RWPE2 (cell line): ENCODE measurements at regions not wholly inside any gene's neighbourhood (a gene's known extent, or its start where the extent isn't known, plus 50 kb on each side); places are given as distances from the start of the nearest gene placed in this dataset.

ENCODE experiments used
- ATAC-seq: fragments of 200-7000 bp; cut with Tn5 transposase; 3 replicates; pipeline ENCODE4 v1.9.1; 2021; ENCODE audit warnings: low read depth
- DNase-seq: peaks from one replicate; pipeline ENCODE4 v3.0.0-alpha.2; 2020; ENCODE audit warnings: low spot score
- H3K27ac ChIP-seq: fragments of 450-650 bp; 2 replicates; pipeline ENCODE4 v1.5.1; 2017; ENCODE audit warnings: mild to moderate bottlenecking; ENCODE audit not compliant: poor library complexity, severe bottlenecking
- H3K27me3 ChIP-seq: fragments of 250-450 bp; sonication (Bioruptor Pico); 2 replicates; pipeline ENCODE4 v1.5.1; 2021; ENCODE audit warnings: mild to moderate bottlenecking, moderate library complexity; ENCODE audit not compliant: insufficient read depth, poor library complexity, severe bottlenecking
- H3K36me3 ChIP-seq: fragments of 250-450 bp; sonication (Bioruptor Pico); 2 replicates; pipeline ENCODE4 v1.5.1; 2020; ENCODE audit warnings: low read depth, mild to moderate bottlenecking, moderate library complexity
- H3K4me1 ChIP-seq: fragments of 250-450 bp; sonication (Bioruptor Pico); 2 replicates; pipeline ENCODE4 v1.5.1; 2021; ENCODE audit warnings: mild to moderate bottlenecking, moderate library complexity; ENCODE audit not compliant: insufficient read depth, poor library complexity, severe bottlenecking
- H3K4me3 ChIP-seq: fragments of 250-450 bp; sonication (Bioruptor Pico); 2 replicates; pipeline ENCODE4 v1.5.1; 2021; ENCODE audit warnings: mild to moderate bottlenecking, moderate library complexity; ENCODE audit not compliant: severe bottlenecking
- H3K9me3 ChIP-seq: fragments of 250-450 bp; sonication (Bioruptor Pico); 2 replicates; pipeline ENCODE4 v1.5.1; 2021; ENCODE audit warnings: mild to moderate bottlenecking, moderate library complexity; ENCODE audit not compliant: severe bottlenecking
- CTCF ChIP-seq: fragments of 450-650 bp; IDR thresholded peaks from one replicate; pipeline ENCODE4 v1.5.1; 2017; ENCODE audit warnings: mild to moderate bottlenecking, moderate library complexity; ENCODE audit not compliant: poor library complexity, severe bottlenecking

- Histone ChIP-seq H3K27me3 (no peaks in the 10 kb centered on the region), H3K27ac (no peak overlapping the region), H3K4me3 (no peak overlapping the region), H3K4me1 (peaks cover 2% of the 10 kb centered on the region), H3K9me3 (no peaks in the 10 kb centered on the region), H3K36me3 (no peaks in the 10 kb centered on the region)
- ATAC-seq = no peak
- no peak for DNase-seq
- TF ChIP-seq CTCF = no peak
Measured at GRCh38 chr16:88326611-88327485, 55.9 kb upstream of the ZNF469 start.

GRCh38 chr16:88327561-88328312 is 55.0 kb upstream of the ZNF469 start:
- Histone ChIP-seq H3K4me3 (no peak overlapping the region), H3K36me3 (no peaks in the 10 kb centered on the region), H3K27ac (no peak overlapping the region), H3K27me3 (no peaks in the 10 kb centered on the region), H3K4me1 (peaks cover 11% of the 10 kb centered on the region), H3K9me3 (no peaks in the 10 kb centered on the region)
- ATAC-seq (no peak), DNase-seq (no peak)
- TF ChIP-seq CTCF = no peak

GRCh38 chr16:88328313-88328980 is 54.3 kb upstream of the ZNF469 start:
- ATAC-seq (no peak), DNase-seq (no peak)
- Histone ChIP-seq H3K4me3 (no peak overlapping the region), H3K27ac (no peak overlapping the region), H3K36me3 (no peaks in the 10 kb centered on the region), H3K27me3 (no peaks in the 10 kb centered on the region), H3K9me3 (no peaks in the 10 kb centered on the region), H3K4me1 (peaks cover 15% of the 10 kb centered on the region)
- TF ChIP-seq CTCF = no peak

GRCh38 chr16:88329726-88330700 is 52.7 kb upstream of the ZNF469 start:
- no peak for TF ChIP-seq CTCF
- Histone ChIP-seq H3K4me3 (no peak overlapping the region), H3K4me1 (peaks cover 20% of the 10 kb centered on the region), H3K27ac (no peak overlapping the region), H3K9me3 (no peaks in the 10 kb centered on the region), H3K36me3 (no peaks in the 10 kb centered on the region), H3K27me3 (no peaks in the 10 kb centered on the region)
- no peak for DNase-seq
- ATAC-seq = no peak
